HepG2 (cell line): ENCODE measurements at regions not wholly inside any gene's neighbourhood (a gene's known extent, or its start where the extent isn't known, plus 50 kb on each side); places are given as distances from the start of the nearest gene placed in this dataset.

Source experiments
- ATAC-seq: fragments of 200-7000 bp; cut with Tn5 transposase; 3 replicates; pipeline ENCODE4 v1.9.1; 2020; ENCODE audit warnings: mild to moderate bottlenecking, moderate library complexity
- BruUV-seq: library from RNA; stranded (reverse); fragments of 400-500 nt; replicated peaks from 2 replicates; lab custom pipeline; 2021; lab: Mats Ljungman, UMichigan
- CTCF ChIA-PET: fragments of 300-600 bp; formaldehyde crosslinking; extraction: SDS; loops from one replicate; lab custom pipeline; 2021; ENCODE audit warnings: low total read pairs, inconsistent platforms, low intra/inter-chr PET ratio; lab: Yijun Ruan, JAX
- POLR2A ChIA-PET: fragments of 350-600 bp; sonication (Branson Sonifier 250); formaldehyde crosslinking; loops from one replicate; lab custom pipeline; 2020; ENCODE audit warnings: antibody characterized with exemption, inconsistent platforms; lab: Yijun Ruan, JAX
- DNase-seq: peaks from one replicate; pipeline ENCODE4 v3.0.0-alpha.2; 2015; ENCODE audit warnings: low spot score
- FAIRE-seq: peaks from 3 replicates; lab custom pipeline; 2011; peaks lifted over from hg19 to GRCh38; lab: Jason Lieb, UNC
- H2AFZ ChIP-seq: one replicate; pipeline ENCODE4 v1.6.1; 2011; ENCODE audit warnings: low read length, inconsistent platforms
- H3K27ac ChIP-seq: fragments of 300-600 bp; 3 replicates; pipeline ENCODE4 v1.8.0; 2011; ENCODE audit warnings: mixed run types, mild to moderate bottlenecking, mixed read lengths, low read length, inconsistent platforms; ENCODE audit not compliant: insufficient read depth; ENCODE audit errors: extremely low read length
- H3K27me3 ChIP-seq, 2 experiments: fragments of 200-600 bp in 1 of 2; 2 replicates in 1 of 2; 3 replicates in 1 of 2; pipeline versions ENCODE4 v1.6.0 to v1.8.0; 2011; ENCODE audit warnings: low read length in 2 of 2, mild to moderate bottlenecking in 2 of 2, moderate library complexity in 2 of 2, inconsistent platforms in 1 of 2; ENCODE audit not compliant: insufficient read depth in 2 of 2, control insufficient read depth in 1 of 2
- H3K36me3 ChIP-seq, 2 experiments: fragments of 200-600 bp in 1 of 2; replicated peaks in 1 of 2; 2 replicates in 1 of 2; 3 replicates in 1 of 2; pipeline versions ENCODE4 v1.5.1 to v1.8.0; 2011; ENCODE audit warnings: low read length in 2 of 2, inconsistent platforms in 1 of 2; ENCODE audit not compliant: insufficient read depth in 2 of 2, control insufficient read depth in 1 of 2
- H3K4me1 ChIP-seq: 2 replicates; pipeline ENCODE4 v1.5.1; 2012; ENCODE audit warnings: low read length, inconsistent platforms; ENCODE audit not compliant: insufficient read depth
- H3K4me2 ChIP-seq: 2 replicates; pipeline ENCODE4 v1.6.0; 2011; ENCODE audit warnings: low read depth, low read length, inconsistent platforms
- H3K4me3 ChIP-seq, 3 experiments: fragments of 200-600 bp in 1 of 3; sonication (generic), shearing (Covaris generic) in 1 of 3; replicated peaks in 1 of 3; 2 replicates each; pipeline ENCODE4 v1.5.1; 2011 to 2016; ENCODE audit warnings: low read length in 3 of 3, inconsistent platforms in 2 of 3, low read depth in 2 of 3, mild to moderate bottlenecking in 2 of 3, control low read depth in 1 of 3, mixed read lengths in 1 of 3; ENCODE audit not compliant: insufficient read depth in 1 of 3
- H3K79me2 ChIP-seq: one replicate; pipeline ENCODE4 v1.6.1; 2011; ENCODE audit warnings: low read length, inconsistent platforms; ENCODE audit not compliant: insufficient read depth
- H3K9ac ChIP-seq: 2 replicates; pipeline ENCODE4 v1.6.0; 2011; ENCODE audit warnings: mild to moderate bottlenecking, low read depth, low read length, inconsistent platforms; ENCODE audit not compliant: insufficient read depth
- H3K9me3 ChIP-seq: 2 replicates; pipeline ENCODE4 v1.5.1; 2012; ENCODE audit warnings: mild to moderate bottlenecking, low read length
- H4K20me1 ChIP-seq: 2 replicates; pipeline ENCODE4 v1.6.0; 2011; ENCODE audit warnings: inconsistent platforms, mild to moderate bottlenecking, low read length, moderate library complexity; ENCODE audit not compliant: insufficient read depth
- DPF2 ChIP-seq: sonication (generic); formaldehyde crosslinking; IDR thresholded peaks from 2 replicates; pipeline ENCODE4 v1.4.0; 2020; ENCODE audit warnings: mild to moderate bottlenecking, low read depth, missing genetic modification reagents, borderline replicate concordance
- HMG20A ChIP-seq: IDR thresholded peaks from 2 replicates; pipeline ENCODE4 v1.6.1; 2016; ENCODE audit warnings: borderline replicate concordance
- MAFF ChIP-seq: IDR thresholded peaks from 2 replicates; pipeline ENCODE4 v1.6.1; 2011; ENCODE audit warnings: low read depth, low read length, improper control_type of control experiment
- NR2F1 ChIP-seq, 2 experiments: fragments of 450-650 bp in 1 of 2; formaldehyde crosslinking in 1 of 2; IDR thresholded peaks; 2 replicates each; pipeline versions ENCODE4 v1.5.0 to v1.6.1; 2016 to 2020; ENCODE audit warnings: mild to moderate bottlenecking in 1 of 2, missing compliant biosample characterization in 1 of 2, missing genetic modification reagents in 1 of 2, moderate library complexity in 1 of 2
- RARG ChIP-seq: sonication (generic); formaldehyde crosslinking; IDR thresholded peaks from 2 replicates; pipeline ENCODE4 v1.4.0; 2020; ENCODE audit warnings: low read depth, mild to moderate bottlenecking, missing genetic modification reagents
- SETDB1 ChIP-seq: sonication (generic); formaldehyde crosslinking; IDR thresholded peaks from 2 replicates; pipeline ENCODE4 v1.5.1; 2020; ENCODE audit warnings: missing genetic modification reagents, mild to moderate bottlenecking, borderline replicate concordance
- WGBS: methylation state at CpG from one replicate; pipeline ENCODE4 v1.1.6; 2017; ENCODE audit warnings: low lambda C conversion rate; 5-methylcytosine and 5-hydroxymethylcytosine counted together
- in situ Hi-C: cut with HindIII; loops from 2 replicates; pipeline ENCODE4 v1.10.0; 2017; ENCODE audit warnings: low pct_unique_long_range_greater_than_20kb; ENCODE audit not compliant: extremely low pct_ligation_motif_present
- intact Hi-C: fragments of 100-400 bp; cut with micrococcal nuclease; formaldehyde crosslinking; loops from one replicate; pipeline ENCODE4 v1.10.0; 2022; ENCODE audit not compliant: unreplicated experiment
- TF ChIP-seq, protein P1 (sequence below): sonication (generic); formaldehyde crosslinking; IDR thresholded peaks from 2 replicates; pipeline ENCODE4 v1.4.0; 2020; ENCODE audit warnings: missing genetic modification reagents

DNA sequence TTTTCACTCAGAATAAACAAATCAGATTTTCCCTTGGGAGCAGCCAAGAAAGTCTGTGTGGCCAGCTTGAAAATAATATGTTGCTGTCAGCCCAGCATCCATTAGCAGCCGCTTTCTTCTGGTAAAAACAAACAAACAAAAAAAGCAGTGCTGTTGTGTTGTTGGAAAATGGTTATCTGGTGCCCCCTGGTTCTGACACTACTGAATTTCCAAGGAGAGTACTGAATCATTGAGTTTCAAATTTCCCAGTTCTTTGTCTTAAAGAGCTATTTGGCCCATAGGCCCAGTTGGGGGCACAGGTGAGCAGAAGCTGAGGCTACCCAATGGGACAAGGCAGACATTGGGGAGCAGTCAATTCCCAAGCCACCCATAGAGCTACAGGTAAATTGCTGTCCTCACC lies 995.9 kb downstream of the UQCRFS1 start:
- intact Hi-C loops, result no loop called here
- BruUV-seq, result no TSS peak
- no peaks in the 10 kb centered on the region for H3K79me2 ChIP-seq
- H3K4me2 ChIP-seq, result no peak overlapping the region
- no peak for FAIRE-seq
- no peaks in the 10 kb centered on the region for H3K36me3 ChIP-seq
- DNase-seq, result no peak
- no peaks in the 10 kb centered on the region for H4K20me1 ChIP-seq
- ChIA-PET POLR2A (no interaction called here), CTCF (no interaction called here)
- no peak overlapping the region for H3K9ac ChIP-seq
- H2AFZ ChIP-seq, result no peak overlapping the region
- H3K9me3 ChIP-seq, result peaks cover 90% of the 10 kb centered on the region
- no peak overlapping the region for H3K4me3 ChIP-seq
- TF ChIP-seq SETDB1 (CRISPR knock-in tag) (no peak), DPF2 (CRISPR knock-in tag) (no peak), HMG20A (no peak), MAFF (no peak), NR2F1 (CRISPR knock-in tag; IDR thresholded peaks at IDR 0.05) (no peak), RARG (CRISPR knock-in tag) (no peak)
- TF ChIP-seq, protein P1, sequence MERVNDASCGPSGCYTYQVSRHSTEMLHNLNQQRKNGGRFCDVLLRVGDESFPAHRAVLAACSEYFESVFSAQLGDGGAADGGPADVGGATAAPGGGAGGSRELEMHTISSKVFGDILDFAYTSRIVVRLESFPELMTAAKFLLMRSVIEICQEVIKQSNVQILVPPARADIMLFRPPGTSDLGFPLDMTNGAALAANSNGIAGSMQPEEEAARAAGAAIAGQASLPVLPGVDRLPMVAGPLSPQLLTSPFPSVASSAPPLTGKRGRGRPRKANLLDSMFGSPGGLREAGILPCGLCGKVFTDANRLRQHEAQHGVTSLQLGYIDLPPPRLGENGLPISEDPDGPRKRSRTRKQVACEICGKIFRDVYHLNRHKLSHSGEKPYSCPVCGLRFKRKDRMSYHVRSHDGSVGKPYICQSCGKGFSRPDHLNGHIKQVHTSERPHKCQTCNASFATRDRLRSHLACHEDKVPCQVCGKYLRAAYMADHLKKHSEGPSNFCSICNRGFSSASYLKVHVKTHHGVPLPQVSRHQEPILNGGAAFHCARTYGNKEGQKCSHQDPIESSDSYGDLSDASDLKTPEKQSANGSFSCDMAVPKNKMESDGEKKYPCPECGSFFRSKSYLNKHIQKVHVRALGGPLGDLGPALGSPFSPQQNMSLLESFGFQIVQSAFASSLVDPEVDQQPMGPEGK (CRISPR knock-in tag), result no peak
- no peaks in the 10 kb centered on the region for H3K4me1 ChIP-seq
- H3K27me3 ChIP-seq, result no peaks in the 10 kb centered on the region
- WGBS, result 0% methylated on average over 1 of the region's 1 CpG
- no peak overlapping the region for H3K27ac ChIP-seq
- no peak for ATAC-seq
- in situ Hi-C loops, result no loop called here
